Chondrocyte (in vitro differentiated cells): ENCODE measurements at regions not wholly inside any gene's neighbourhood (a gene's known extent, or its start where the extent isn't known, plus 50 kb on each side); places are given as distances from the start of the nearest gene placed in this dataset.

Experiments used
- DNase-seq: peaks from one replicate; pipeline ENCODE4 v3.0.0; 2021; ENCODE audit warnings: mixed read lengths, low spot score
- H3K27ac Mint-ChIP-seq: one replicate; pipeline ENCODE4 v1.8.0; 2021; ENCODE audit warnings: mild to moderate bottlenecking, moderate library complexity, mixed read lengths; ENCODE audit not compliant: unreplicated experiment
- H3K27me3 Mint-ChIP-seq: 2 replicates; pipeline ENCODE4 v1.8.0; 2021; ENCODE audit warnings: low read depth, mixed read lengths
- H3K36me3 Mint-ChIP-seq: 2 replicates; pipeline ENCODE4 v1.8.0; 2021; ENCODE audit warnings: low read depth, mixed read lengths
- H3K4me1 Mint-ChIP-seq: 2 replicates; pipeline ENCODE4 v1.8.0; 2021; ENCODE audit warnings: low read depth, mild to moderate bottlenecking, mixed read lengths
- H3K4me3 Mint-ChIP-seq: one replicate; pipeline ENCODE4 v1.8.0; 2021; ENCODE audit warnings: mild to moderate bottlenecking, moderate library complexity, mixed read lengths; ENCODE audit not compliant: unreplicated experiment
- H3K9me3 Mint-ChIP-seq: 2 replicates; pipeline ENCODE4 v1.8.0; 2021; ENCODE audit warnings: low read depth, mixed read lengths
- TF ChIP-seq, protein P1 (sequence below): fragments of 200-600 bp; sonication (generic); IDR thresholded peaks from 2 replicates; pipeline ENCODE4 v1.5.0; 2021; ENCODE audit warnings: antibody characterized with exemption, mild to moderate bottlenecking, moderate library complexity

DNA sequence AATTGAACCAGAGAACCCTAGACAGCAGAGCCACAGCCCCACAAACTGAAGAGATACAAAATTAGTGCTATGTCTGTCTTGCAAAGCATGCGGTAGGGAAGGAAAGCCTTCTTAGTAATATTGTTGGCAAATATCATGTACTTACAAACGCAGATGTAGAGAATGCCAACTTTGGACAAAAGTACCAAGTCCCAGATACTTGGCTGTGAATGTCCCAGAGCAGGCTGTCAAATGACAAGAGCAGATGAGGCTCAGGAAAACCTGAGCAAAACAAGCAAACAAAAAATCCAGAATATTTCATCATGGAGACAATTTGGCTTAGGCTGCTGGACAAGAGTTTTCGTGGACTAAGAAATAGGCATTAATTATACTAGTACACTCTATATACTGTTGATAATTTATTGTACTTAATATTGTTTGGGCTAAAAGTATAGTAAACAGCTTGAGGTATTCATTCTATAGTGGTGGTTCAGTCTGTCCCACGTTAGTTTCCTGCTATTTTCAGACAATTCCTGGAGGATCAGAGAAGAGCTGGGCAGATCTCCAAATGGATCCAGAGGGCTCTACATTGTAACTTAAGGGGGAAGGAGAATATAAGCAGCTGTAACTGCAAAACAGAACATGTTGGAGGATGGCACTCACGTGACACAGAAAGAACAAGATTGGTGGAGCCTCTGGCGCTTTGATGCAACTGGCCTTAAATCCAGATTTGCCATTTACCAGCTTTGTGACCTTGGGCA is 329.8 kb downstream of the ATP23 start:
- H3K4me3 Mint-ChIP-seq, result no peak overlapping the region
- TF ChIP-seq, protein P1, sequence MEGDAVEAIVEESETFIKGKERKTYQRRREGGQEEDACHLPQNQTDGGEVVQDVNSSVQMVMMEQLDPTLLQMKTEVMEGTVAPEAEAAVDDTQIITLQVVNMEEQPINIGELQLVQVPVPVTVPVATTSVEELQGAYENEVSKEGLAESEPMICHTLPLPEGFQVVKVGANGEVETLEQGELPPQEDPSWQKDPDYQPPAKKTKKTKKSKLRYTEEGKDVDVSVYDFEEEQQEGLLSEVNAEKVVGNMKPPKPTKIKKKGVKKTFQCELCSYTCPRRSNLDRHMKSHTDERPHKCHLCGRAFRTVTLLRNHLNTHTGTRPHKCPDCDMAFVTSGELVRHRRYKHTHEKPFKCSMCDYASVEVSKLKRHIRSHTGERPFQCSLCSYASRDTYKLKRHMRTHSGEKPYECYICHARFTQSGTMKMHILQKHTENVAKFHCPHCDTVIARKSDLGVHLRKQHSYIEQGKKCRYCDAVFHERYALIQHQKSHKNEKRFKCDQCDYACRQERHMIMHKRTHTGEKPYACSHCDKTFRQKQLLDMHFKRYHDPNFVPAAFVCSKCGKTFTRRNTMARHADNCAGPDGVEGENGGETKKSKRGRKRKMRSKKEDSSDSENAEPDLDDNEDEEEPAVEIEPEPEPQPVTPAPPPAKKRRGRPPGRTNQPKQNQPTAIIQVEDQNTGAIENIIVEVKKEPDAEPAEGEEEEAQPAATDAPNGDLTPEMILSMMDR, result no peak
- H3K27me3 Mint-ChIP-seq, result no peaks in the 10 kb centered on the region
- DNase-seq, result no peak
- no peaks in the 10 kb centered on the region for H3K4me1 Mint-ChIP-seq
- no peak overlapping the region for H3K27ac Mint-ChIP-seq
- peaks cover 2% of the 10 kb centered on the region for H3K9me3 Mint-ChIP-seq
- no peaks in the 10 kb centered on the region for H3K36me3 Mint-ChIP-seq

DNA sequence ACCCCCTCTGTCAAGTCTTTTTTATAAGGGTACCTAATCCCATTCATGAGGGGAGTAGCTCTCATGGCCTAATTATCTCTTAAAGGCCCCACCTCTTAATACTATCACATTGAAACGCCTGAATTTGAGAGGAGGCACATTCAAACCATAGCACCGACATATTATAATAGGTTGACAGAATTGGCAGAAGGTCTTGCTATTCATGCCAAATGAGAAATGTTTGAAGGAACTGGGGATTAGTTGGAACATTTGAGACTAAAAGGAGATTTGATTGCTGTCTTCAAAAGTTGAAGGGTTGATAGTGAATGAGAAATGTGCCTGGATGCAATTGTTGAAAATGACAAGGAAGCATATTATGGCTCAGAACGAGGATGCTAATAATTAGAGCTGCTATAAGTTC is 331.1 kb downstream of the ATP23 start:
- Mint-ChIP-seq H3K36me3 (peaks cover 4% of the 10 kb centered on the region), H3K9me3 (peaks cover 12% of the 10 kb centered on the region), H3K4me3 (no peak overlapping the region), H3K27ac (no peak overlapping the region), H3K4me1 (no peaks in the 10 kb centered on the region), H3K27me3 (no peaks in the 10 kb centered on the region)
- TF ChIP-seq, protein P1, result no peak
- no peak for DNase-seq

DNA sequence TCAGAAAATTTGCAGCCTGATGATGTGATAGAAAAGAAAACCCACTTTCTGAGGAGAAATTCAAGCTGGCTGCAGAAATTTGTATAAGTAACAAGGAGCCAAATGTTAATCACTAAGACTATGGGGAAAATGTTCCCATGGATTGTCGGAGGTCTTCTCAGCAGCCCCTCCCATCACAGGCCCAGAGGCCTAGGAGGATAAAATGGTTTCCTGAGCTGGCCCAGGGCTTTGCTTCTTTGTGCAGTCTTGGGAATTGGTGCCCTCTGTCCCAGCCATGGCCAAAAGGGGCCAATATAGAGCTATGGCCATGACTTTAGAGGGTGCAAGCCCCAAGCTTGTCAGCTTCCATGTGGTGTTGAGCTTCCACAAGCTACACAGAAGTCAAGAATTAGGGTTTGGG is 335.9 kb downstream of the ATP23 start:
- no peak overlapping the region for H3K4me3 Mint-ChIP-seq
- no peak overlapping the region for H3K27ac Mint-ChIP-seq
- H3K27me3 Mint-ChIP-seq, result no peaks in the 10 kb centered on the region
- no peaks in the 10 kb centered on the region for H3K4me1 Mint-ChIP-seq
- peaks cover 38% of the 10 kb centered on the region for H3K9me3 Mint-ChIP-seq
- no peak for DNase-seq
- TF ChIP-seq, protein P1, result no peak
- H3K36me3 Mint-ChIP-seq, result peaks cover 9% of the 10 kb centered on the region

DNA sequence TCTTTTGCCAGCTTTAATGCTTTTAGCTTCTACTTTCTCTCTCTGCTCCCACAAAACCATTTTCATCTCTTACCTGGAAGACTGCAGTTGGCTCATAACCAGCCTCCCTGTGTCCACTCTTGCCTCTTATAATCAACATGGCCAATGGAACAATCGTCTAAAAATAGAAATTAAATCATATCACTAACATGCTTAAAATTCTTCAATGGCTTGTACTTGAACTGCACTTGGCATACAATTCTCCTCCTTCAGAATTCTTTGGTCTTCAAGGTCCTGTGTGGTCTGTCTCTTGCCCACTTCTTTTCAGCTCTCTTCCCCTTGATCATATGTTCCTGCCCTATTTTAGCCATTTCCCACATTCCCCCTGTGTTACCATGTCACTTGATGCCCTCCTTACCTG is 342.2 kb downstream of the ATP23 start:
- Mint-ChIP-seq H3K27me3 (no peaks in the 10 kb centered on the region), H3K27ac (peak overlapping the region; percentile 9), H3K4me3 (no peak overlapping the region), H3K36me3 (peaks cover 6% of the 10 kb centered on the region), H3K4me1 (peaks cover 13% of the 10 kb centered on the region), H3K9me3 (peaks cover 31% of the 10 kb centered on the region)
- DNase-seq, result no peak
- TF ChIP-seq, protein P1, result no peak

DNA sequence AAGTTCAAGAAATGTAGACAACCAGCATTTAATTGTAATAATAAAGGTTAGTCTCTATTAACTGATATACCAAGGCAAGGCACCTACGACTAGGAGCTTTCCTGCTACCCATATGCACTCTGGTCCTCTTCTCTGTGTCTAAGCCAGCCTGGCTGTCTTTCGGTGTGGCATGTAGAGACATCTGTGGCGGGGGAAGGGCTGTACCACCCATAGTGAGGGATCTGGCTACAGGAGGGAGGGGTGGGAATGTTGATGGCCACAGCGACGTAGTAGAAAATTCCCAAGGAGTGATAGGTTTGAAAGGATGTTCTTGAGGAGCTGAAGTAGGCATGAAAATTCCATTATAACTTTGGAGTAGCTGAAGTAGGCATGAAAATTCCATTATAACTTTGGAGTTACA is 344.2 kb downstream of the ATP23 start:
- H3K4me1 Mint-ChIP-seq, result peaks cover 13% of the 10 kb centered on the region
- peaks cover 5% of the 10 kb centered on the region for H3K36me3 Mint-ChIP-seq
- no peak overlapping the region for H3K27ac Mint-ChIP-seq
- TF ChIP-seq, protein P1, result no peak
- H3K27me3 Mint-ChIP-seq, result no peaks in the 10 kb centered on the region
- peaks cover 22% of the 10 kb centered on the region for H3K9me3 Mint-ChIP-seq
- H3K4me3 Mint-ChIP-seq, result no peak overlapping the region
- no peak for DNase-seq
